DOHH2 (cell line): ENCODE measurements at regions not wholly inside any gene's neighbourhood (a gene's known extent, or its start where the extent isn't known, plus 50 kb on each side); places are given as distances from the start of the nearest gene placed in this dataset.

Experiments
- H3F3A ChIP-seq: fragments of 200-600 bp; sonication (generic), shearing (Covaris generic); 2 replicates; pipeline ENCODE4 v1.6.0; 2016; ENCODE audit warnings: antibody characterized with exemption, mild to moderate bottlenecking; ENCODE audit not compliant: control insufficient read depth, insufficient read depth
- H3K27ac ChIP-seq: fragments of 200-600 bp; sonication (generic); 2 replicates; pipeline ENCODE4 v1.5.1; 2014; ENCODE audit warnings: low read depth, mild to moderate bottlenecking, low read length, moderate library complexity
- H3K27me3 ChIP-seq: fragments of 200-600 bp; sonication (generic); 2 replicates; pipeline ENCODE4 v1.6.1; 2014; ENCODE audit warnings: mild to moderate bottlenecking, low read length, mixed read lengths; ENCODE audit not compliant: control insufficient read depth
- H3K36me3 ChIP-seq: fragments of 200-600 bp; sonication (generic); 2 replicates; pipeline ENCODE4 v1.6.1; 2014; ENCODE audit warnings: mild to moderate bottlenecking, low read length, moderate library complexity, mixed read lengths; ENCODE audit not compliant: control insufficient read depth
- H3K4me1 ChIP-seq: fragments of 200-600 bp; sonication (generic); 2 replicates; pipeline ENCODE4 v1.6.1; 2014; ENCODE audit warnings: mild to moderate bottlenecking, low read length, mixed read lengths; ENCODE audit not compliant: control insufficient read depth
- H3K4me2 ChIP-seq: fragments of 200-600 bp; sonication (generic); 2 replicates; pipeline ENCODE4 v1.6.0; 2014; ENCODE audit warnings: mild to moderate bottlenecking, low read length, moderate library complexity
- H3K4me3 ChIP-seq: fragments of 200-600 bp; sonication (generic); 2 replicates; pipeline ENCODE4 v1.5.1; 2014; ENCODE audit warnings: mild to moderate bottlenecking, low read length, mixed read lengths
- H3K79me2 ChIP-seq: fragments of 200-600 bp; sonication (generic); 2 replicates; pipeline ENCODE4 v1.6.1; 2014; ENCODE audit warnings: mild to moderate bottlenecking, low read length, mixed read lengths; ENCODE audit not compliant: control insufficient read depth
- H3K9me2 ChIP-seq: fragments of 200-600 bp; sonication (generic); replicated peaks from 2 replicates; pipeline ENCODE4 v1.6.1; 2014; ENCODE audit warnings: mild to moderate bottlenecking, low read length, mixed read lengths; ENCODE audit not compliant: control insufficient read depth
- H3K9me3 ChIP-seq: fragments of 200-600 bp; sonication (generic); 2 replicates; pipeline ENCODE4 v1.6.1; 2014; ENCODE audit warnings: antibody characterized with exemption, low read length, mixed read lengths; ENCODE audit not compliant: control insufficient read depth, insufficient read depth
- H4K20me1 ChIP-seq: fragments of 200-600 bp; sonication (generic); 2 replicates; pipeline ENCODE4 v1.6.0; 2014; ENCODE audit warnings: low read depth, mild to moderate bottlenecking, antibody characterized with exemption, low read length, moderate library complexity; ENCODE audit not compliant: control insufficient read depth, insufficient read depth
- CTCF ChIP-seq: fragments of 200-600 bp; sonication (generic); IDR thresholded peaks from one replicate; pipeline ENCODE4 v1.5.1; 2014; ENCODE audit warnings: antibody characterized with exemption, mild to moderate bottlenecking, low read depth, low read length; ENCODE audit not compliant: poor library complexity, severe bottlenecking
- EZH2phosphoT487 ChIP-seq: fragments of 200-600 bp; sonication (generic); IDR thresholded peaks from 2 replicates; pipeline ENCODE4 v1.6.1; 2017; ENCODE audit warnings: borderline replicate concordance, mild to moderate bottlenecking, antibody characterized with exemption, low read length, moderate library complexity, mixed read lengths

DNA sequence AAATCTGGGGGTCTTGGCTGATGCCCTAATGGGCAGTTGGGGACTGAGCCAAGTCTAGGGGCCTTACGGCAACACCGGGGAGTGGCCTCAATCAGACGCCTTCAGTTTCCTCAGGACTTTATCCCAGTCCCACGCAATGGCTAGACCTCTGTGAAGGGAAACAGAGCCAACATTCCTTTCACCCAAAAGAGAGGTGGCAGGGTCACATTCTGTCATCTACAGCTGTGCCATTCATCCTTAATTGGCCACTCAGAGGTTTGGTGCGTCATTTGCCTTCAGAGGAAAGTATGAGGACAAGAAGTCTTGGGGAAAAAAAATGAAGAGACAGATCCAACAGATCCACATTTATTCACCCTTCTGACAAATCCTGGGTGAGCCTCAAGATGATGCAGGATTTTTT is 166.9 kb upstream of the AVPR1A start:
- H4K20me1 ChIP-seq: no peaks in the 10 kb centered on the region
- H3K27me3 ChIP-seq: no peaks in the 10 kb centered on the region
- TF ChIP-seq EZH2phosphoT487 (no peak), CTCF (no peak)
- no peaks in the 10 kb centered on the region for H3K9me3 ChIP-seq
- no peaks in the 10 kb centered on the region for H3F3A ChIP-seq
- H3K9me2 ChIP-seq: no peaks in the 10 kb centered on the region
- no peaks in the 10 kb centered on the region for H3K79me2 ChIP-seq
- H3K27ac ChIP-seq: no peak overlapping the region
- no peak overlapping the region for H3K4me3 ChIP-seq
- H3K4me1 ChIP-seq: no peaks in the 10 kb centered on the region
- H3K4me2 ChIP-seq: no peak overlapping the region
- no peaks in the 10 kb centered on the region for H3K36me3 ChIP-seq

- H3K9me2 ChIP-seq: no peaks in the 10 kb centered on the region
- H4K20me1 ChIP-seq: no peaks in the 10 kb centered on the region
- H3K27me3 ChIP-seq: no peaks in the 10 kb centered on the region
- no peaks in the 10 kb centered on the region for H3K36me3 ChIP-seq
- H3K4me2 ChIP-seq: no peak overlapping the region
- H3K79me2 ChIP-seq: no peaks in the 10 kb centered on the region
- H3F3A ChIP-seq: no peaks in the 10 kb centered on the region
- H3K27ac ChIP-seq: no peak overlapping the region
- no peak overlapping the region for H3K4me3 ChIP-seq
- no peaks in the 10 kb centered on the region for H3K4me1 ChIP-seq
- no peaks in the 10 kb centered on the region for H3K9me3 ChIP-seq
- no peak for TF ChIP-seq EZH2phosphoT487
- TF ChIP-seq CTCF: no peak
Observed at GRCh38 chr12:63317286-63317846, 166.4 kb upstream of the AVPR1A start.

GRCh38 chr12:63313139-63313538 is 162.1 kb upstream of the AVPR1A start:
- Histone ChIP-seq H4K20me1 (no peaks in the 10 kb centered on the region), H3K9me2 (no peaks in the 10 kb centered on the region), H3K4me2 (no peak overlapping the region), H3K4me3 (no peak overlapping the region), H3F3A (no peaks in the 10 kb centered on the region), H3K27ac (no peak overlapping the region), H3K79me2 (no peaks in the 10 kb centered on the region), H3K4me1 (no peaks in the 10 kb centered on the region), H3K27me3 (no peaks in the 10 kb centered on the region), H3K36me3 (no peaks in the 10 kb centered on the region), H3K9me3 (no peaks in the 10 kb centered on the region)
- TF ChIP-seq EZH2phosphoT487 (no peak), CTCF (no peak)

GRCh38 chr12:63308671-63309070 is 157.7 kb upstream of the AVPR1A start:
- H3K27ac ChIP-seq: no peak overlapping the region
- H3K9me2 ChIP-seq: no peaks in the 10 kb centered on the region
- H3K4me2 ChIP-seq: no peak overlapping the region
- no peaks in the 10 kb centered on the region for H3K9me3 ChIP-seq
- no peaks in the 10 kb centered on the region for H3K27me3 ChIP-seq
- no peaks in the 10 kb centered on the region for H3K4me1 ChIP-seq
- TF ChIP-seq CTCF: no peak
- TF ChIP-seq EZH2phosphoT487: no peak
- no peaks in the 10 kb centered on the region for H3F3A ChIP-seq
- H3K4me3 ChIP-seq: no peak overlapping the region
- H3K36me3 ChIP-seq: no peaks in the 10 kb centered on the region
- no peaks in the 10 kb centered on the region for H4K20me1 ChIP-seq
- no peaks in the 10 kb centered on the region for H3K79me2 ChIP-seq
